ENCODE measurements at regions not wholly inside any gene's neighbourhood (a gene's known extent, or its start where the extent isn't known, plus 50 kb on each side); places are given as distances from the start of the nearest gene placed in this dataset.

GRCh38 chr18:24795129-24795528, 334.7 kb downstream of the HRH4 start:
- TF ChIP-seq REST (IDR thresholded peaks at IDR 0.05; ENCODE audit: insufficient read depth in 1 of 2, low read depth in 2 of 2, low read length in 2 of 2) = no peak
- no peak for TF ChIP-seq SIN3A (IDR thresholded peaks at IDR 0.05; ENCODE audit: borderline replicate concordance, insufficient read depth, low read length)
- TF ChIP-seq FOXP2 (optimal IDR thresholded peaks at IDR 0.05; ENCODE audit: borderline replicate concordance, extremely low read depth, extremely low read length, insufficient read depth) = no peak
- TF ChIP-seq POLR2AphosphoS5 (IDR thresholded peaks at IDR 0.05; ENCODE audit: low read depth, low read length) = no peak
- TF ChIP-seq TAF1 (IDR thresholded peaks at IDR 0.05; ENCODE audit: borderline replicate concordance, insufficient read depth, low read length) = no peak

GRCh38 chr18:24797981-24798380, 337.5 kb downstream of the HRH4 start:
- TF ChIP-seq TAF1 (IDR thresholded peaks at IDR 0.05; ENCODE audit: borderline replicate concordance, insufficient read depth, low read length) = no peak
- TF ChIP-seq POLR2AphosphoS5 (IDR thresholded peaks at IDR 0.05; ENCODE audit: low read depth, low read length) = no peak
- TF ChIP-seq SIN3A (IDR thresholded peaks at IDR 0.05; ENCODE audit: borderline replicate concordance, insufficient read depth, low read length) = no peak
- TF ChIP-seq FOXP2 (optimal IDR thresholded peaks at IDR 0.05; ENCODE audit: borderline replicate concordance, extremely low read depth, extremely low read length, insufficient read depth) = no peak
- no peak for TF ChIP-seq REST (IDR thresholded peaks at IDR 0.05; ENCODE audit: insufficient read depth in 1 of 2, low read depth in 2 of 2, low read length in 2 of 2)

- TF ChIP-seq SIN3A (IDR thresholded peaks at IDR 0.05; ENCODE audit: borderline replicate concordance, insufficient read depth, low read length) = no peak
- TF ChIP-seq POLR2AphosphoS5 (IDR thresholded peaks at IDR 0.05; ENCODE audit: low read depth, low read length) = no peak
- TF ChIP-seq TAF1 (IDR thresholded peaks at IDR 0.05; ENCODE audit: borderline replicate concordance, insufficient read depth, low read length) = no peak
- no peak for TF ChIP-seq FOXP2 (optimal IDR thresholded peaks at IDR 0.05; ENCODE audit: borderline replicate concordance, extremely low read depth, extremely low read length, insufficient read depth)
- TF ChIP-seq REST (IDR thresholded peaks at IDR 0.05; ENCODE audit: insufficient read depth in 1 of 2, low read depth in 2 of 2, low read length in 2 of 2) = no peak
These were observed 338.7 kb downstream of the HRH4 start for GRCh38 chr18:24799176-24799575.

GRCh38 chr18:24799720-24800119, 339.3 kb downstream of the HRH4 start:
- TF ChIP-seq POLR2AphosphoS5 (IDR thresholded peaks at IDR 0.05; ENCODE audit: low read depth, low read length) (no peak), SIN3A (IDR thresholded peaks at IDR 0.05; ENCODE audit: borderline replicate concordance, insufficient read depth, low read length) (no peak), FOXP2 (optimal IDR thresholded peaks at IDR 0.05; ENCODE audit: borderline replicate concordance, extremely low read depth, extremely low read length, insufficient read depth) (no peak), REST (IDR thresholded peaks at IDR 0.05; ENCODE audit: insufficient read depth in 1 of 2, low read depth in 2 of 2, low read length in 2 of 2) (no peak), TAF1 (IDR thresholded peaks at IDR 0.05; ENCODE audit: borderline replicate concordance, insufficient read depth, low read length) (no peak)

- TF ChIP-seq REST (IDR thresholded peaks at IDR 0.05; ENCODE audit: insufficient read depth in 1 of 2, low read depth in 2 of 2, low read length in 2 of 2) = no peak
- TF ChIP-seq POLR2AphosphoS5 (IDR thresholded peaks at IDR 0.05; ENCODE audit: low read depth, low read length) = no peak
- TF ChIP-seq FOXP2 (optimal IDR thresholded peaks at IDR 0.05; ENCODE audit: borderline replicate concordance, extremely low read depth, extremely low read length, insufficient read depth) = no peak
- no peak for TF ChIP-seq SIN3A (IDR thresholded peaks at IDR 0.05; ENCODE audit: borderline replicate concordance, insufficient read depth, low read length)
- no peak for TF ChIP-seq TAF1 (IDR thresholded peaks at IDR 0.05; ENCODE audit: borderline replicate concordance, insufficient read depth, low read length)
These were observed 340.6 kb downstream of the HRH4 start for GRCh38 chr18:24801001-24801400.
